H9 (cell line): ENCODE measurements at regions not wholly inside any gene's neighbourhood (a gene's known extent, or its start where the extent isn't known, plus 50 kb on each side); places are given as distances from the start of the nearest gene placed in this dataset.

Experiments used
- DNase-seq: peaks from one replicate; pipeline ENCODE4 v3.0.0-alpha.2; 2017
- H2AFZ ChIP-seq: one replicate; pipeline ENCODE4 v1.6.1; 2013; ENCODE audit warnings: mild to moderate bottlenecking, low read length, control low read depth, moderate library complexity
- H2AK5ac ChIP-seq: 2 replicates; pipeline ENCODE4 v1.6.1; 2013; ENCODE audit warnings: low read length, control low read depth, mixed read lengths; ENCODE audit not compliant: insufficient read length
- H2BK120ac ChIP-seq: one replicate; pipeline ENCODE4 v1.6.1; 2013; ENCODE audit warnings: low read depth, mild to moderate bottlenecking, low read length, control low read depth, inconsistent platforms; ENCODE audit not compliant: poor library complexity, severe bottlenecking
- H2BK12ac ChIP-seq: 2 replicates; pipeline ENCODE4 v1.6.1; 2013; ENCODE audit warnings: low read length, control low read depth, mixed read lengths, low read depth; ENCODE audit not compliant: insufficient read length
- H2BK15ac ChIP-seq: 2 replicates; pipeline ENCODE4 v1.6.1; 2013; ENCODE audit warnings: low read depth, low read length, control low read depth
- H2BK20ac ChIP-seq: one replicate; pipeline ENCODE4 v1.6.1; 2013; ENCODE audit warnings: low read depth, mild to moderate bottlenecking, low read length, control low read depth, inconsistent platforms; ENCODE audit not compliant: poor library complexity, severe bottlenecking
- H2BK5ac ChIP-seq: 2 replicates; pipeline ENCODE4 v1.6.1; 2013; ENCODE audit warnings: low read length, control low read depth, mixed read lengths; ENCODE audit not compliant: insufficient read length
- H3K14ac ChIP-seq: 2 replicates; pipeline ENCODE4 v1.6.1; 2013; ENCODE audit warnings: low read length, control low read depth; ENCODE audit not compliant: insufficient read depth
- H3K18ac ChIP-seq: 2 replicates; pipeline ENCODE4 v1.6.1; 2013; ENCODE audit warnings: low read depth, mild to moderate bottlenecking, mixed read lengths, low read length, control low read depth; ENCODE audit not compliant: insufficient read length
- H3K23ac ChIP-seq: 2 replicates; pipeline ENCODE4 v1.6.1; 2013; ENCODE audit warnings: low read length, control low read depth, mixed read lengths, low read depth; ENCODE audit not compliant: insufficient read length
- H3K23me2 ChIP-seq: 2 replicates; pipeline ENCODE4 v1.6.1; 2013; ENCODE audit warnings: low read depth, mild to moderate bottlenecking, mixed read lengths, low read length, control low read depth; ENCODE audit not compliant: insufficient read length, poor library complexity, severe bottlenecking
- H3K27ac ChIP-seq: 2 replicates; pipeline ENCODE4 v1.5.1; 2013; ENCODE audit warnings: low read length, control low read depth, mixed read lengths, low read depth; ENCODE audit not compliant: insufficient read length
- H3K27me3 ChIP-seq: 2 replicates; pipeline ENCODE4 v1.6.1; 2013; ENCODE audit warnings: low read length, control low read depth, inconsistent platforms; ENCODE audit not compliant: insufficient read depth
- H3K4ac ChIP-seq: 2 replicates; pipeline ENCODE4 v1.6.1; 2013; ENCODE audit warnings: low read depth, mild to moderate bottlenecking, control low read depth, inconsistent platforms, low read length, moderate library complexity
- H3K4me1 ChIP-seq: 2 replicates; pipeline ENCODE4 v1.6.1; 2013; ENCODE audit warnings: low read length, control low read depth, inconsistent platforms; ENCODE audit not compliant: insufficient read depth
- H3K4me2 ChIP-seq: 2 replicates; pipeline ENCODE4 v1.6.1; 2013; ENCODE audit warnings: low read length, control low read depth, mixed read lengths; ENCODE audit not compliant: insufficient read length, insufficient read depth
- H3K56ac ChIP-seq: 2 replicates; pipeline ENCODE4 v1.6.1; 2013; ENCODE audit warnings: low read depth, mild to moderate bottlenecking, mixed read lengths, low read length, control low read depth; ENCODE audit not compliant: insufficient read length
- H3K79me1 ChIP-seq: 2 replicates; pipeline ENCODE4 v1.6.1; 2013; ENCODE audit warnings: low read depth, mild to moderate bottlenecking, moderate library complexity, low read length, control low read depth, inconsistent platforms; ENCODE audit not compliant: insufficient read depth, poor library complexity, severe bottlenecking
- H3K79me2 ChIP-seq: 2 replicates; pipeline ENCODE4 v1.6.1; 2013; ENCODE audit warnings: low read length, control low read depth, inconsistent platforms; ENCODE audit not compliant: insufficient read depth
- H3K9ac ChIP-seq: 2 replicates; pipeline ENCODE4 v1.6.1; 2013; ENCODE audit warnings: low read length, control low read depth, mixed read lengths; ENCODE audit not compliant: insufficient read length; ENCODE audit errors: extremely low read depth
- H3K9me3 ChIP-seq: one replicate; pipeline ENCODE4 v1.6.1; 2013; ENCODE audit warnings: low read depth, low read length, inconsistent platforms; ENCODE audit not compliant: control insufficient read depth
- H3T11ph ChIP-seq: one replicate; pipeline ENCODE4 v1.6.1; 2013; ENCODE audit warnings: mild to moderate bottlenecking, low read length, control low read depth, inconsistent platforms
- H4K20me1 ChIP-seq: one replicate; pipeline ENCODE4 v1.6.1; 2013; ENCODE audit not compliant: control insufficient read depth, insufficient read length, insufficient read depth
- H4K5ac ChIP-seq: 2 replicates; pipeline ENCODE4 v1.6.1; 2013; ENCODE audit warnings: low read depth, mild to moderate bottlenecking, mixed read lengths, low read length, control low read depth; ENCODE audit not compliant: insufficient read length
- H4K8ac ChIP-seq: replicated peaks from 2 replicates; pipeline ENCODE4 v1.6.1; 2013; ENCODE audit warnings: low read length, control low read depth, mixed read lengths, low read depth; ENCODE audit not compliant: insufficient read length
- H4K91ac ChIP-seq: 2 replicates; pipeline ENCODE4 v1.6.1; 2013; ENCODE audit warnings: low read depth, mild to moderate bottlenecking, moderate library complexity, mixed read lengths, low read length, control low read depth; ENCODE audit not compliant: insufficient read length
- H3K27ac Mint-ChIP-seq, 3 experiments: 2 replicates in 2 of 3; 3 replicates in 1 of 3; pipeline ENCODE4 v1.8.0; 2020 to 2021; ENCODE audit warnings: mixed read lengths in 3 of 3, mild to moderate bottlenecking in 1 of 3, moderate library complexity in 1 of 3
- H3K27me3 Mint-ChIP-seq: 2 replicates; pipeline ENCODE4 v1.8.0; 2021; ENCODE audit warnings: low read depth, mild to moderate bottlenecking, moderate library complexity, mixed read lengths
- H3K36me3 Mint-ChIP-seq, 3 experiments: 2 replicates in 2 of 3; 3 replicates in 1 of 3; pipeline ENCODE4 v1.8.0; 2020 to 2021; ENCODE audit warnings: low read depth in 3 of 3, mixed read lengths in 3 of 3; ENCODE audit not compliant: insufficient read depth in 1 of 3
- H3K4me1 Mint-ChIP-seq, 2 experiments: 2 replicates each; pipeline ENCODE4 v1.8.0; 2020; ENCODE audit warnings: mixed read lengths in 2 of 2
- H3K4me3 Mint-ChIP-seq, 2 experiments: 2 replicates in 1 of 2; 3 replicates in 1 of 2; pipeline ENCODE4 v1.8.0; 2020 to 2021; ENCODE audit warnings: mild to moderate bottlenecking in 2 of 2, mixed read lengths in 2 of 2, moderate library complexity in 1 of 2
- H3K9me3 Mint-ChIP-seq, 2 experiments: 2 replicates in 1 of 2; 3 replicates in 1 of 2; pipeline ENCODE4 v1.8.0; 2020; ENCODE audit warnings: mild to moderate bottlenecking in 2 of 2, mixed read lengths in 2 of 2, moderate library complexity in 1 of 2
- WGBS: extraction: QIAGEN DNeasy Blood & Tissue Kit; methylation state at CpG from one replicate; pipeline ENCODE4 v1.1.7; 2013; ENCODE audit warnings: missing lambda C conversion rate, low lambda C conversion rate, mixed read lengths; ENCODE audit not compliant: insufficient read length; ENCODE audit errors: extremely low coverage; 5-methylcytosine and 5-hydroxymethylcytosine counted together
- TF ChIP-seq, protein P1 (sequence below): fragments of 200-600 bp; sonication (generic); conservative IDR thresholded peaks from 3 replicates; pipeline ENCODE4 v1.8.0; 2021; ENCODE audit warnings: antibody characterized with exemption, mild to moderate bottlenecking

DNA sequence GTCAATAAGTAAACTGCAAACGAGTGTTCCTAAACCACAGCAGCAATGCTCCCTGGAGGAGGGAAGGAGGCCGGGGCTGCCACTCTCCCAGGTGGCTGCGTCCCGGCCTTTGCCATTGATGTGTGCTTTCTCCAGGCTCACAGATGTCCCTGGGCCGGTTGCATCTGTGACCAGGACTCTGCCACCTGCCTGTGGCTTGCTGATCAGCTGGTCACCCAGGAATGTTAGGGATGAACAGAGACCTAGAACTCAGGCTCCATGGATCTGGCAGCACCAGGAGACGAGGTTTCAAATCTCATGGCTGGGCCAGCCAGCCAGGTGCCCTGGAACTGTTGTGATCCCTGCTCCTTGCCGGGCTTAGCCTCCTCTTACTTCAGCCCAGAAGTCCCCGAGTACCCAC lies 65.7 kb downstream of the KLF15 start:
- Mint-ChIP-seq H3K4me3 (no peak overlapping the region), H3K27ac (no peak overlapping the region; a peak in 1 of 7 replicates)
- WGBS: no CpG with 5 or more reads among the region's 8 CpGs

More for the DNA sequence above, 65.7 kb downstream of the KLF15 start:
- Histone ChIP-seq H2AK5ac (no peak overlapping the region), H3K4me2 (no peak overlapping the region), H4K91ac (no peak overlapping the region), H2BK15ac (no peak overlapping the region), H3T11ph (no peak overlapping the region), H2BK5ac (no peak overlapping the region), H2BK12ac (no peak overlapping the region), H2BK20ac (no peak overlapping the region), H3K23me2 (peaks cover 15% of the 10 kb centered on the region), H3K4ac (no peak overlapping the region), H3K14ac (no peak overlapping the region), H3K79me1 (no peaks in the 10 kb centered on the region), H3K27me3 (no peaks in the 10 kb centered on the region; the same call in 1 of the 2 replicates), H3K4me1 (no peaks in the 10 kb centered on the region; the same call in 1 of the 2 replicates), H3K27ac (no peak overlapping the region), H3K9ac (no peak overlapping the region), H4K5ac (no peak overlapping the region), H4K20me1 (no peaks in the 10 kb centered on the region), H3K23ac (no peak overlapping the region), H2AFZ (no peak overlapping the region), H3K79me2 (no peaks in the 10 kb centered on the region), H3K9me3 (no peaks in the 10 kb centered on the region), H3K18ac (no peak overlapping the region), H3K56ac (no peak overlapping the region), H4K8ac (no peak overlapping the region), H2BK120ac (no peak overlapping the region)
- DNase-seq: peak; percentile 31
- Mint-ChIP-seq H3K4me1 (peaks cover 40 to 44% of the 10 kb centered on the region in 2 experiments), H3K27me3 (peaks cover 54% of the 10 kb centered on the region), H3K9me3 (no peaks in the 10 kb centered on the region; a peak in 2 of 5 replicates), H3K36me3 (0 out of 7 replicates have a peak, but pooled peaks cover 0 to 1% (median 0%) of the 10 kb centered on the region in 3 experiments)
- TF ChIP-seq, protein P1, sequence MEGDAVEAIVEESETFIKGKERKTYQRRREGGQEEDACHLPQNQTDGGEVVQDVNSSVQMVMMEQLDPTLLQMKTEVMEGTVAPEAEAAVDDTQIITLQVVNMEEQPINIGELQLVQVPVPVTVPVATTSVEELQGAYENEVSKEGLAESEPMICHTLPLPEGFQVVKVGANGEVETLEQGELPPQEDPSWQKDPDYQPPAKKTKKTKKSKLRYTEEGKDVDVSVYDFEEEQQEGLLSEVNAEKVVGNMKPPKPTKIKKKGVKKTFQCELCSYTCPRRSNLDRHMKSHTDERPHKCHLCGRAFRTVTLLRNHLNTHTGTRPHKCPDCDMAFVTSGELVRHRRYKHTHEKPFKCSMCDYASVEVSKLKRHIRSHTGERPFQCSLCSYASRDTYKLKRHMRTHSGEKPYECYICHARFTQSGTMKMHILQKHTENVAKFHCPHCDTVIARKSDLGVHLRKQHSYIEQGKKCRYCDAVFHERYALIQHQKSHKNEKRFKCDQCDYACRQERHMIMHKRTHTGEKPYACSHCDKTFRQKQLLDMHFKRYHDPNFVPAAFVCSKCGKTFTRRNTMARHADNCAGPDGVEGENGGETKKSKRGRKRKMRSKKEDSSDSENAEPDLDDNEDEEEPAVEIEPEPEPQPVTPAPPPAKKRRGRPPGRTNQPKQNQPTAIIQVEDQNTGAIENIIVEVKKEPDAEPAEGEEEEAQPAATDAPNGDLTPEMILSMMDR: no peak
